ENCODE measurements at regions not wholly inside any gene's neighbourhood (a gene's known extent, or its start where the extent isn't known, plus 50 kb on each side); places are given as distances from the start of the nearest gene placed in this dataset.

DNA sequence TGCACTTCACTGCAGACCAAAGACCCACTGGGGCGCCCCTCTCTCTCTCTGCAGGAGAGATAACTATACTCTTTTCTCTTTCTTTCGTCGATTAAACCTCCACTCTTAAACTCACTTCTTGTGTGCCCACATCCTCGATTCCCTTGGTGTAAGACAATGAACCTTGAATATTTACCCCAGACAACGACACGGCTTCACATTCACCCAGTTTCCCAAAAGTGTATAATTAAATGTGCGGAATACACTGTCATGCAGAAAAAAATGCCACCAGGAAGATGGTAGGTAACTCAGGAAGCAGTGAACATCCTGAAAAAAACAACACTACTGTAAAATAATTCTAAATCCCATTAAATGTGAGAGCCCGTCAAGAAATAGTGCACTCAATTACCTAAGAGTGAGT lies 882.2 kb downstream of the TYW1 start:
- Histone ChIP-seq H3K27me3 (peaks cover 53% of the 10 kb centered on the region), H3K4me1 (no peaks in the 10 kb centered on the region), H3K27ac (no peak overlapping the region), H3K36me3 (no peaks in the 10 kb centered on the region), H3K9me3 (no peaks in the 10 kb centered on the region), H3K4me3 (no peak overlapping the region)
- ATAC-seq = no peak
- TF ChIP-seq POLR2A (IDR thresholded peaks at IDR 0.05) = no peak
- no peak for TF ChIP-seq POLR2AphosphoS5 (IDR thresholded peaks at IDR 0.05)
- no peak for TF ChIP-seq EP300 (IDR thresholded peaks at IDR 0.05)
- no peak for TF ChIP-seq CTCF (IDR thresholded peaks at IDR 0.05)
- 75 to 78% methylated on average over 5 to 8 of the region's 8 CpGs for WGBS, 2 donors (ENCODE audit: low coverage in 1 of 2)

GRCh38 chr7:67882843-67883242 lies 886.2 kb downstream of the TYW1 start:
- H3K4me3 ChIP-seq = no peak overlapping the region
- H3K27ac ChIP-seq = no peak overlapping the region
- H3K36me3 ChIP-seq = no peaks in the 10 kb centered on the region
- no peaks in the 10 kb centered on the region for H3K4me1 ChIP-seq
- peaks cover 0 to 9% (median 0%) of the 10 kb centered on the region in 3 donors for H3K9me3 ChIP-seq
- no peak for TF ChIP-seq POLR2A (IDR thresholded peaks at IDR 0.05)
- TF ChIP-seq CTCF (IDR thresholded peaks at IDR 0.05) = no peak
- no peak for TF ChIP-seq EP300 (IDR thresholded peaks at IDR 0.05)
- no peak for TF ChIP-seq POLR2AphosphoS5 (IDR thresholded peaks at IDR 0.05)
- no peak for ATAC-seq
- H3K27me3 ChIP-seq = peaks cover 23% of the 10 kb centered on the region
- WGBS, 2 donors (ENCODE audit: low coverage in 1 of 2) = 50 to 83% methylated on average over 1 of the region's 1 CpG

DNA sequence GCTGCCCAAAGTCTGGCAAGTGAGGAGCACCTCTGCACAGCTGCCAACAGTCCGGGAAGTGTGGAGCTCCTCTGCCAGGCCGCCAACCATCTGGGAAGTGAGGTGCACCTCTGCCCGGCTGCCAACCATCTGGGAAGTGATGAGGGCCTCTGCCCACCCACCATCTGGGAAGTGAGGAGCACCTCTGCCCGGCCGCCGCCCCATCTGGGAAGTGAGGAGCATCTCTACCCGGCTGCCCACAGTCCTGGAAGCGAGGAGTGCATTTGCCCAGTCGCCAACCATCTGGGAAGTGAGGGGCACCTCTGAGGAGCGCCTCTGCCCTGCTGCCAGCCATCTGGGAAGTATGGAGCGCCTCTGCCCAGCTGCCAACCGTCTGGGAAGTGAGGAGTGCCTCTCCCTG lies 893.7 kb downstream of the TYW1 start:
- Histone ChIP-seq H3K9me3 (peaks cover 0 to 14% (median 0%) of the 10 kb centered on the region in 3 donors), H3K27me3 (no peaks in the 10 kb centered on the region), H3K4me3 (no peak overlapping the region), H3K27ac (no peak overlapping the region), H3K36me3 (no peaks in the 10 kb centered on the region), H3K4me1 (no peaks in the 10 kb centered on the region)
- no CpG with 5 or more reads among the region's 12 CpGs for WGBS, 2 donors (ENCODE audit: low coverage in 1 of 2)
- no peak for ATAC-seq
- TF ChIP-seq POLR2AphosphoS5 (IDR thresholded peaks at IDR 0.05) (no peak), POLR2A (IDR thresholded peaks at IDR 0.05) (no peak), CTCF (IDR thresholded peaks at IDR 0.05) (no peak), EP300 (IDR thresholded peaks at IDR 0.05) (no peak)

- Histone ChIP-seq H3K27ac (no peak overlapping the region), H3K4me1 (no peaks in the 10 kb centered on the region), H3K9me3 (peaks cover 0 to 2% (median 0%) of the 10 kb centered on the region in 3 donors), H3K27me3 (no peaks in the 10 kb centered on the region), H3K4me3 (no peak overlapping the region), H3K36me3 (no peaks in the 10 kb centered on the region)
- WGBS, 2 donors (ENCODE audit: low coverage in 1 of 2) = 93 to 97% methylated on average over 5 to 6 of the region's 6 CpGs
- TF ChIP-seq EP300 (IDR thresholded peaks at IDR 0.05) (no peak), CTCF (IDR thresholded peaks at IDR 0.05) (no peak), POLR2A (IDR thresholded peaks at IDR 0.05) (no peak), POLR2AphosphoS5 (IDR thresholded peaks at IDR 0.05) (no peak)
- ATAC-seq = no peak
Measured at GRCh38 chr7:67894746-67895145, 898.1 kb downstream of the TYW1 start.

- Histone ChIP-seq H3K9me3 (no peaks in the 10 kb centered on the region), H3K4me1 (no peaks in the 10 kb centered on the region), H3K27me3 (no peaks in the 10 kb centered on the region), H3K27ac (no peak overlapping the region), H3K4me3 (no peak overlapping the region), H3K36me3 (no peaks in the 10 kb centered on the region)
- TF ChIP-seq POLR2A (IDR thresholded peaks at IDR 0.05) (no peak), POLR2AphosphoS5 (IDR thresholded peaks at IDR 0.05) (no peak), EP300 (IDR thresholded peaks at IDR 0.05) (no peak), CTCF (IDR thresholded peaks at IDR 0.05) (no peak)
- ATAC-seq = no peak
Measured at GRCh38 chr7:67896721-67897120, 900.1 kb downstream of the TYW1 start.

All from gastroesophageal sphincter (tissue), 4 donors.